ENCODE measurements at regions not wholly inside any gene's neighbourhood (a gene's known extent, or its start where the extent isn't known, plus 50 kb on each side); places are given as distances from the start of the nearest gene placed in this dataset.

DNA sequence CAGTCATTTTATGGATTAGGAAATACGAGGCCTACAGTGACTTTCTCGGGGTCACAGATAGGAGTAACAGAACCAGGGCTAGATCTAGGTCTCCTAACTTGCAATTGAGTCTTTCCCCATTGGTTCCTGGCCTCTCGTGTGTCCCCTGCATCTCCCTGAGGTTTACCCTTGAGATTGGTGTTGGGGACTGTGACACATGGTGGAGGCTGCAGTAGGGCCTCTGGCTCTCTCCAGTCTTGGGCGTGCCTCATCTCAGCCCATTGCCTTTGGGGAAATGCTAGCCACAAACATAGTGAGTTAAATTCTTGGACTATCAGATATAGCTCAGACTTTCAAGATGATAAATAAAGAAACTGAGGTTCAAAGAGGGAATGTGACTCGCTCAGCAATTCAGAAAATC lies 212.1 kb downstream of the KCNRG start:
- TF ChIP-seq, protein P1, sequence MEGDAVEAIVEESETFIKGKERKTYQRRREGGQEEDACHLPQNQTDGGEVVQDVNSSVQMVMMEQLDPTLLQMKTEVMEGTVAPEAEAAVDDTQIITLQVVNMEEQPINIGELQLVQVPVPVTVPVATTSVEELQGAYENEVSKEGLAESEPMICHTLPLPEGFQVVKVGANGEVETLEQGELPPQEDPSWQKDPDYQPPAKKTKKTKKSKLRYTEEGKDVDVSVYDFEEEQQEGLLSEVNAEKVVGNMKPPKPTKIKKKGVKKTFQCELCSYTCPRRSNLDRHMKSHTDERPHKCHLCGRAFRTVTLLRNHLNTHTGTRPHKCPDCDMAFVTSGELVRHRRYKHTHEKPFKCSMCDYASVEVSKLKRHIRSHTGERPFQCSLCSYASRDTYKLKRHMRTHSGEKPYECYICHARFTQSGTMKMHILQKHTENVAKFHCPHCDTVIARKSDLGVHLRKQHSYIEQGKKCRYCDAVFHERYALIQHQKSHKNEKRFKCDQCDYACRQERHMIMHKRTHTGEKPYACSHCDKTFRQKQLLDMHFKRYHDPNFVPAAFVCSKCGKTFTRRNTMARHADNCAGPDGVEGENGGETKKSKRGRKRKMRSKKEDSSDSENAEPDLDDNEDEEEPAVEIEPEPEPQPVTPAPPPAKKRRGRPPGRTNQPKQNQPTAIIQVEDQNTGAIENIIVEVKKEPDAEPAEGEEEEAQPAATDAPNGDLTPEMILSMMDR (IDR thresholded peaks at IDR 0.05), result no peak
- TF ChIP-seq POLR2A (IDR thresholded peaks at IDR 0.05), result no peak
- TF ChIP-seq POLR2AphosphoS5 (IDR thresholded peaks at IDR 0.05), result no peak

All from prostate gland (tissue), 2 donors.